Tibial nerve (tissue), 4 donors: ENCODE measurements at regions not wholly inside any gene's neighbourhood (a gene's known extent, or its start where the extent isn't known, plus 50 kb on each side); places are given as distances from the start of the nearest gene placed in this dataset.
"Not testable (repeated sequence)": the region's sequence is repeated elsewhere in the genome, so short reads cannot be mapped to it uniquely, and the experiment has no call there.

Experiments used
- DNase-seq, 2 donors: peaks; one replicate each; pipeline ENCODE4 v3.0.0-alpha.2; 2019; ENCODE audit warnings: low spot score in 2 of 2
- H3K27ac ChIP-seq, 4 donors: fragments of 200-600 bp; sonication (generic) in 3 of 4; one replicate each; pipeline ENCODE4 v1.5.1; 2017 to 2019; ENCODE audit warnings: mild to moderate bottlenecking in 1 of 4
- H3K27me3 ChIP-seq, 2 donors: fragments of 200-600 bp; sonication (generic) in 1 of 2; one replicate each; pipeline versions ENCODE4 v1.5.1 to v1.6.0; 2017 to 2019
- H3K36me3 ChIP-seq, 3 donors: fragments of 200-600 bp; sonication (generic); one replicate each; pipeline ENCODE4 v1.5.1; 2018 to 2019
- H3K4me1 ChIP-seq, 4 donors: fragments of 200-600 bp; sonication (generic) in 3 of 4; one replicate each; pipeline ENCODE4 v1.5.1; 2017 to 2019
- H3K4me3 ChIP-seq, 4 donors: fragments of 200-600 bp; sonication (generic) in 3 of 4; one replicate each; pipeline ENCODE4 v1.5.1; 2017 to 2019; ENCODE audit warnings: mild to moderate bottlenecking in 1 of 4, moderate library complexity in 1 of 4
- H3K9me3 ChIP-seq, 4 donors: fragments of 200-600 bp; sonication (generic) in 3 of 4; one replicate each; pipeline ENCODE4 v1.5.1; 2017 to 2019
- CTCF ChIP-seq, 5 experiments: fragments of 200-600 bp in 3 of 5; fragments of 450-650 bp in 2 of 5; sonication (generic) in 3 of 5; IDR thresholded peaks; one replicate each; pipeline ENCODE4 v1.5.1; 2016 to 2019; ENCODE audit warnings: antibody characterized with exemption in 5 of 5, mild to moderate bottlenecking in 3 of 5, moderate library complexity in 2 of 5
- EP300 ChIP-seq, 2 donors: sonication (generic); formaldehyde crosslinking; IDR thresholded peaks; one replicate each; pipeline ENCODE4 v1.6.1; 2017; ENCODE audit warnings: antibody characterized with exemption in 2 of 2, mild to moderate bottlenecking in 1 of 2
- POLR2A ChIP-seq, 2 donors: fragments of 450-650 bp; IDR thresholded peaks; one replicate each; pipeline ENCODE4 v1.6.1; 2017; ENCODE audit warnings: antibody characterized with exemption in 2 of 2, mild to moderate bottlenecking in 2 of 2, moderate library complexity in 2 of 2
- WGBS, 2 donors: methylation state at CpG; one replicate each; pipeline ENCODE4 v1.1.5; 2018; 5-methylcytosine and 5-hydroxymethylcytosine counted together

- no peak overlapping the region for H3K4me3 ChIP-seq
- H3K27me3 ChIP-seq = no peaks in the 10 kb centered on the region
- no peaks in the 10 kb centered on the region for H3K4me1 ChIP-seq
- WGBS, 2 donors = 68 to 70% methylated on average over 6 of the region's 6 CpGs
- H3K36me3 ChIP-seq = no peaks in the 10 kb centered on the region
- H3K27ac ChIP-seq = no peak overlapping the region
- no peak for DNase-seq
- TF ChIP-seq CTCF (IDR thresholded peaks at IDR 0.05) (no peak), POLR2A (IDR thresholded peaks at IDR 0.05) (no peak), EP300 (IDR thresholded peaks at IDR 0.05) (no peak)
- H3K9me3 ChIP-seq = no peaks in the 10 kb centered on the region
These were observed 158.0 kb upstream of the MED14 start for GRCh38 chrX:40893251-40893910.

- WGBS, 2 donors = 79 to 100% methylated on average over 2 to 3 of the region's 3 CpGs
- no peaks in the 10 kb centered on the region for H3K9me3 ChIP-seq
- no peak for DNase-seq
- H3K27me3 ChIP-seq = no peaks in the 10 kb centered on the region
- no peak for TF ChIP-seq POLR2A (IDR thresholded peaks at IDR 0.05)
- no peak for TF ChIP-seq EP300 (IDR thresholded peaks at IDR 0.05)
- TF ChIP-seq CTCF (IDR thresholded peaks at IDR 0.05) = no peak
- H3K4me1 ChIP-seq = no peaks in the 10 kb centered on the region
- H3K27ac ChIP-seq = no peak overlapping the region
- H3K4me3 ChIP-seq = no peak overlapping the region
- no peaks in the 10 kb centered on the region for H3K36me3 ChIP-seq
These were observed 159.9 kb upstream of the MED14 start for GRCh38 chrX:40895246-40895645.

GRCh38 chrX:40897718-40898270 lies 162.5 kb upstream of the MED14 start:
- Histone ChIP-seq H3K9me3 (no peaks in the 10 kb centered on the region), H3K4me3 (no peak overlapping the region), H3K36me3 (no peaks in the 10 kb centered on the region), H3K4me1 (no peaks in the 10 kb centered on the region), H3K27me3 (no peaks in the 10 kb centered on the region), H3K27ac (no peak overlapping the region)
- WGBS, 2 donors = 74 to 100% methylated on average over 3 of the region's 3 CpGs
- TF ChIP-seq CTCF (IDR thresholded peaks at IDR 0.05) (no peak), EP300 (IDR thresholded peaks at IDR 0.05) (no peak), POLR2A (IDR thresholded peaks at IDR 0.05) (no peak)
- no peak for DNase-seq

- H3K27ac ChIP-seq, H3K27me3 ChIP-seq, H3K9me3 ChIP-seq, H3K4me1 ChIP-seq, H3K4me3 ChIP-seq, DNase-seq, H3K36me3 ChIP-seq: not testable (repeated sequence)
These were observed 169.4 kb upstream of the MED14 start for GRCh38 chrX:40904739-40905138.

GRCh38 chrX:40908026-40908425 lies 172.7 kb upstream of the MED14 start:
- H3K9me3 ChIP-seq = no peaks in the 10 kb centered on the region
- H3K36me3 ChIP-seq = no peaks in the 10 kb centered on the region
- no peak overlapping the region for H3K27ac ChIP-seq
- 73 to 83% methylated on average over 5 to 7 of the region's 7 CpGs for WGBS, 2 donors
- no peak for DNase-seq
- H3K27me3 ChIP-seq = no peaks in the 10 kb centered on the region
- H3K4me3 ChIP-seq = no peak overlapping the region
- no peak for TF ChIP-seq EP300 (IDR thresholded peaks at IDR 0.05)
- no peak for TF ChIP-seq POLR2A (IDR thresholded peaks at IDR 0.05)
- no peak for TF ChIP-seq CTCF (IDR thresholded peaks at IDR 0.05)
- H3K4me1 ChIP-seq = no peaks in the 10 kb centered on the region
